ENCODE measurements at regions not wholly inside any gene's neighbourhood (a gene's known extent, or its start where the extent isn't known, plus 50 kb on each side); places are given as distances from the start of the nearest gene placed in this dataset.

- no peak for TF ChIP-seq CEBPB (IDR thresholded peaks at IDR 0.05)
- no peak for TF ChIP-seq HOXA7 (CRISPR knock-in tag; IDR thresholded peaks at IDR 0.05)
Observed at GRCh38 chr7:101719123-101719470, 90.0 kb upstream of the MYL10 start (continued).

GRCh38 chr7:101720324-101720723 lies 91.2 kb upstream of the MYL10 start:
- 79% methylated on average over 5 of the region's 5 CpGs for WGBS (ENCODE audit: missing lambda C conversion rate)
- H3K4me1 ChIP-seq, result no peaks in the 10 kb centered on the region
- TF ChIP-seq RNF2 (IDR thresholded peaks at IDR 0.05; ENCODE audit: borderline replicate concordance, low read depth), result no peak
- TF ChIP-seq MAFK (IDR thresholded peaks at IDR 0.05; ENCODE audit: partially characterized antibody), result no peak
- TF ChIP-seq MAZ (IDR thresholded peaks at IDR 0.05; ENCODE audit: borderline replicate concordance, low read depth, low read length), result no peak
- TF ChIP-seq CBX2 (IDR thresholded peaks at IDR 0.05; ENCODE audit: borderline replicate concordance, low read depth), result no peak
- TF ChIP-seq CHD4 (IDR thresholded peaks at IDR 0.05; ENCODE audit: borderline replicate concordance), result no peak
- TF ChIP-seq REST (IDR thresholded peaks at IDR 0.05), result no peak
- TF ChIP-seq CHD2 (IDR thresholded peaks at IDR 0.05; ENCODE audit: low read length, partially characterized antibody), result no peak
- TF ChIP-seq HDAC2 (IDR thresholded peaks at IDR 0.05), result no peak
- TF ChIP-seq KDM5A (IDR thresholded peaks at IDR 0.05), result no peak
- TF ChIP-seq USF2 (IDR thresholded peaks at IDR 0.05), result no peak
- TF ChIP-seq HOXB5 (CRISPR knock-in tag; IDR thresholded peaks at IDR 0.05), result no peak
- no peak overlapping the region for H3K4me3 ChIP-seq
- H3K9me3 ChIP-seq, result no peaks in the 10 kb centered on the region; the same call in 2 of the 3 replicates
- CTCF ChIA-PET, result interaction anchor here (1.3 kb wide), 1 partner anchor 23 kb away, joined by 3 read pairs; no protein-coding TSS in a partner anchor
- no peak overlapping the region for H3K27ac ChIP-seq
- FAIRE-seq, result no peak
- H3K4me2 ChIP-seq, result no peak overlapping the region
- DNase-seq (ENCODE audit: low read depth in 1 of 2, low spot score in 1 of 2), result no peak
- ATAC-seq, result no peak
- POLR2A ChIA-PET, result no interaction called here

GRCh38 chr7:101722247-101722646 lies 93.2 kb upstream of the MYL10 start:
- WGBS (ENCODE audit: missing lambda C conversion rate), result 80% methylated on average over 20 of the region's 21 CpGs
- ChIA-PET POLR2A (no interaction called here), CTCF (interaction anchor here (1.0 kb wide), 1 partner anchor 8 kb away, joined by 5 read pairs; no protein-coding TSS in a partner anchor)
- no peak overlapping the region for H3K4me3 ChIP-seq
- no peaks in the 10 kb centered on the region; the same call in 2 of the 3 replicates for H3K9me3 ChIP-seq
- TF ChIP-seq USF2 (IDR thresholded peaks at IDR 0.05) (no peak), NPAS2 (CRISPR knock-in tag; IDR thresholded peaks at IDR 0.05; ENCODE audit: borderline replicate concordance) (no peak), BHLHE40 (IDR thresholded peaks at IDR 0.05; ENCODE audit: low read depth, low read length) (no peak), FOSB (CRISPR knock-in tag; IDR thresholded peaks at IDR 0.05) (no peak), EHMT2 (IDR thresholded peaks at IDR 0.05; ENCODE audit: low read depth) (no peak), HOXB13 (CRISPR knock-in tag; IDR thresholded peaks at IDR 0.05; ENCODE audit: low read depth) (no peak), POLR2A (IDR thresholded peaks at IDR 0.05; ENCODE audit: low read length) (no peak), ZC3H11A (IDR thresholded peaks at IDR 0.05) (no peak), ATOH8 (CRISPR knock-in tag; IDR thresholded peaks at IDR 0.05; ENCODE audit: low read depth) (no peak), RAD21 (conservative IDR thresholded peaks at IDR 0.05 in 1 of 2, IDR thresholded peaks at IDR 0.05 in 1 of 2) (no peak), NFE2L2 (conservative IDR thresholded peaks at IDR 0.05; ENCODE audit: low read length) (no peak), CHD4 (IDR thresholded peaks at IDR 0.05; ENCODE audit: borderline replicate concordance) (no peak), RNF2 (IDR thresholded peaks at IDR 0.05; ENCODE audit: borderline replicate concordance, low read depth) (no peak)
- no peak overlapping the region for H3K4me2 ChIP-seq
- FAIRE-seq (no peak), ATAC-seq (no peak), DNase-seq (ENCODE audit: low read depth in 1 of 2, low spot score in 1 of 2) (no peak)
- no peaks in the 10 kb centered on the region for H3K4me1 ChIP-seq
- H3K27ac ChIP-seq, result no peak overlapping the region
